ENCODE measurements at regions not wholly inside any gene's neighbourhood (a gene's known extent, or its start where the extent isn't known, plus 50 kb on each side); places are given as distances from the start of the nearest gene placed in this dataset.

- no peak for DNase-seq
These were observed 84.5 kb upstream of the ATP10A start for GRCh38 chr15:25947323-25948314.

GRCh38 chr15:25946241-25946805, 83.2 kb upstream of the ATP10A start:
- DNase-seq, result no peak

- DNase-seq, result no peak
These were observed 81.3 kb upstream of the ATP10A start for GRCh38 chr15:25944386-25944785.

GRCh38 chr15:25943831-25944230, 80.7 kb upstream of the ATP10A start:
- no peak for DNase-seq

GRCh38 chr15:25939122-25939521, 76.0 kb upstream of the ATP10A start:
- DNase-seq, result no peak

GRCh38 chr15:25937796-25938195, 74.7 kb upstream of the ATP10A start:
- no peak for DNase-seq

- DNase-seq, result no peak
These were observed 72.9 kb upstream of the ATP10A start for GRCh38 chr15:25936004-25936403.

GRCh38 chr15:25933456-25934158, 70.5 kb upstream of the ATP10A start:
- no peak for DNase-seq

- DNase-seq, result no peak
These were observed 69.6 kb upstream of the ATP10A start for GRCh38 chr15:25932696-25933095.

GRCh38 chr15:25931851-25932250, 68.7 kb upstream of the ATP10A start:
- DNase-seq, result no peak

GRCh38 chr15:25930931-25931330, 67.8 kb upstream of the ATP10A start:
- no peak for DNase-seq

Measured in NCI-H226 (cell line).